Fibroblast of the aortic adventitia (primary cell): ENCODE measurements at regions not wholly inside any gene's neighbourhood (a gene's known extent, or its start where the extent isn't known, plus 50 kb on each side); places are given as distances from the start of the nearest gene placed in this dataset.
"Not testable (repeated sequence)": the region's sequence is repeated elsewhere in the genome, so short reads cannot be mapped to it uniquely, and the experiment has no call there.

Source experiments
- DNase-seq: peaks from one replicate; pipeline ENCODE4 v3.0.0-alpha.2; 2010; ENCODE audit warnings: low read depth
- H3K4me3 ChIP-seq: 2 replicates; pipeline ENCODE4 v1.5.1; 2011; ENCODE audit warnings: low read depth, mild to moderate bottlenecking, control low read depth, low read length, moderate library complexity
- CTCF ChIP-seq: IDR thresholded peaks from 2 replicates; pipeline ENCODE4 v1.5.1; 2011; ENCODE audit warnings: mild to moderate bottlenecking, low read length, control low read depth, inconsistent platforms; ENCODE audit not compliant: insufficient read depth

- no peak overlapping the region for H3K4me3 ChIP-seq
- TF ChIP-seq CTCF, result no peak
- DNase-seq, result no peak
Observed at GRCh38 chr5:91754990-91755389, 371.9 kb upstream of the ARRDC3 start.

DNA sequence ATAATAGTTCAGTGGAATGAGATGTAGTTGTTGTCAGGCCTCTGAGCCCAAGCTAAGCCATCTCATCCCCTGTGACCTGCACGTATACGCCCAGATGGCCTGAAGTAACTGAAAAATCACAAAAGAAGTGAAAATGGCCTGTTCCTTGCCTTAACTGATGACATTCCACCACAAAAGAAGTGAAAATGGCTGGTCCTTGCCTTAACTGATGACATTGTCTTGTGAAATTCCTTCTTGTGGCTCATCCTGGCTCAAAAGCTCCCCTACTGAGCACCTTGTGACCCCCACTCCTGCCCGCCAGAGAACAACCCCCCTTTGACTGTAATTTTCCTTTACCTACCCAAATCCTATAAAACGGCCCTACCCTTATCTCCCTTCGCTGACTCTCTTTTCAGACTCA, 361.4 kb upstream of the ARRDC3 start:
- DNase-seq, H3K4me3 ChIP-seq: not testable (repeated sequence)

GRCh38 chr5:91742550-91742949, 359.4 kb upstream of the ARRDC3 start:
- DNase-seq, result no peak
- H3K4me3 ChIP-seq, result no peak overlapping the region
- TF ChIP-seq CTCF, result no peak

DNA sequence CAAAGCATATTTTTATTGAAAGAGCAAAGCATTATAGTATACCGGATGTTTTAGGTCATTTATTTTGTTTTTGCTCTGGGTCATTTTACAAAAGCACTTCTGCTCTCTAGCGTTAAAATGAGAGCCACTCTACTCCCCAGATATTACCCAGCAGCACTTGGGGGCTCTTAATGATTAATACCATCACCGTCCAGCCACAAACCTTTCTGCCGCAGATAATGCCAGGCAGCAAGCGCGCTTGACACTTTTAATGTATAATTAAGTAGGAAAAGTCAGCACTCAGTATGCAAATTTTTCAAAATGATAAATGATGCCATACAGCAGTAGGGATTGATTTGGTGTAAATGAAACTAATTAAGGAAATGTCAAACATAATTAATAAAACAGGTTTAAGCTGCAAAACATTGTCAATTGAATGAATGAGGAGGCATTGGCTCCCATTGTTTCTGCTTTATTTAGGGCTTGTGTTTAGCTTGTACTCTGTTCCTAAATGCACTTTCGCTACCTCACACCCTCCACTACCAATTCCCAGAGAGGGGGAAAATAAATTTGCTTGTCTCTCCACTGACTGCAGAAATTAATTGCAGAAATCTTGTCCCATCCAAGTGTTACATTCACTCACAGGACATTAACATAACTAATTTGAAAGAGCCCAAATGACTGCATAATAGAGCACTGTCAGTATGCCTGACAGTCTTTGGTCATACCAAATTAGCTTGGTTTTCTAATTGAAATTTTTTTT, 358.8 kb upstream of the ARRDC3 start:
- H3K4me3 ChIP-seq, result no peak overlapping the region
- TF ChIP-seq CTCF, result no peak
- DNase-seq, result no peak

- no peak for DNase-seq
- H3K4me3 ChIP-seq, result no peak overlapping the region
- no peak for TF ChIP-seq CTCF
Observed at GRCh38 chr5:91730026-91730425, 346.9 kb upstream of the ARRDC3 start.

- no peak for DNase-seq
- H3K4me3 ChIP-seq, result no peak overlapping the region
- no peak for TF ChIP-seq CTCF
Observed at GRCh38 chr5:91727463-91727862, 344.3 kb upstream of the ARRDC3 start.

DNA sequence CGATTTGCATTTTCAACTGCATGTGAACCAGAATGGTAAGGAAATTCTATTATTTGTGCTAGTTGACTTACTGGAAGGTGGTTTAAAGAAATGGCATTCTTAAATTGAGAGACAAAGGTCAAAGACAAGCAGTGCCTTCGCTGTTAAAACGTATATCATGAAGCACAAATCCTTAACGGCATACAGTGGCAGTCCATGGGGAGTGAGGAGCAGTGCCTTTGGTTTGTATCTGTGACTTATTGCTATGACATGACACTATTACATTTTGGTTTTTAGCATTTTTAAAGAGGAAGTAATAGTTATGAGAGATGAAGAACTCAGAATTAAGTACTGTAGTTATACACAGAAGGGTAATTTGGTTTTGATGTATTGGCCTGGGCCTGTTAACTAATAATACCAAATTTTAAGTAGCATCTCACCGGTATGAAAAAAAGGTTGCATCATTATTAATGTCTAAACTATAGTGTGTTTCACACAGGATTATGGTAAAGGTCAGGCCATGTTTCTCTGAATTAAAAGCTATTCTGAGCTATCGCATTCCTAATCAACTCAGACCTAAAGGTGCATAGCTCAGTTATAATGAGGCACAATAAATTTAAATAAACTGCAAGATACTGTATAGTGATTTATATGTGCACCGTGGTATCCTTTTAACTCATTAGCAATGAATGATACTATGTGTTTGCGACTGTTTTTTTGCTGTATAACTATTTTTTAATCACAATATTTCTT, 339.8 kb upstream of the ARRDC3 start:
- no peak for DNase-seq
- no peak for TF ChIP-seq CTCF
- H3K4me3 ChIP-seq, result no peak overlapping the region
